Ishikawa (cell line): ENCODE measurements at regions not wholly inside any gene's neighbourhood (a gene's known extent, or its start where the extent isn't known, plus 50 kb on each side); places are given as distances from the start of the nearest gene placed in this dataset.

Experiments
- CEBPB ChIP-seq: IDR thresholded peaks from 2 replicates; pipeline ENCODE4 v1.6.1; 2012
- CREB1 ChIP-seq: IDR thresholded peaks from 2 replicates; pipeline ENCODE4 v1.6.1; 2012; ENCODE audit warnings: low read depth
- EGR1 ChIP-seq: IDR thresholded peaks from 2 replicates; pipeline ENCODE4 v1.6.1; 2012
- EP300 ChIP-seq: IDR thresholded peaks from 2 replicates; pipeline ENCODE4 v1.6.1; 2012; ENCODE audit warnings: borderline replicate concordance
- FOXM1 ChIP-seq: IDR thresholded peaks from 2 replicates; pipeline ENCODE4 v1.6.1; 2012; ENCODE audit warnings: low read depth, borderline replicate concordance
- MAX ChIP-seq: IDR thresholded peaks from 2 replicates; pipeline ENCODE4 v1.6.1; 2012
- NFIC ChIP-seq: IDR thresholded peaks from 2 replicates; pipeline ENCODE4 v1.6.1; 2012
- RAD21 ChIP-seq: IDR thresholded peaks from 2 replicates; pipeline ENCODE4 v1.6.1; 2012; ENCODE audit warnings: low read depth
- REST ChIP-seq: IDR thresholded peaks from 2 replicates; pipeline ENCODE4 v1.6.1; 2012; ENCODE audit warnings: low read depth, mild to moderate bottlenecking
- TAF1 ChIP-seq: IDR thresholded peaks from 2 replicates; pipeline ENCODE4 v1.6.1; 2012; ENCODE audit warnings: low read depth, mild to moderate bottlenecking
- TCF12 ChIP-seq: IDR thresholded peaks from 2 replicates; pipeline ENCODE4 v1.6.1; 2012; ENCODE audit warnings: low read depth
- TEAD4 ChIP-seq: IDR thresholded peaks from 2 replicates; pipeline ENCODE4 v1.6.1; 2012
- USF1 ChIP-seq: IDR thresholded peaks from 2 replicates; pipeline ENCODE4 v1.6.1; 2012
- YY1 ChIP-seq: IDR thresholded peaks from 2 replicates; pipeline ENCODE4 v1.6.1; 2012; ENCODE audit warnings: low read depth
- ZBTB7A ChIP-seq: IDR thresholded peaks from 2 replicates; pipeline ENCODE4 v1.6.1; 2012; ENCODE audit warnings: low read depth

GRCh38 chr6:99093456-99094190 is 145.9 kb upstream of the FBXL4 start:
- TF ChIP-seq ZBTB7A (no peak), FOXM1 (no peak), CREB1 (no peak), REST (no peak), CEBPB (no peak), TEAD4 (no peak), EP300 (no peak), YY1 (no peak), EGR1 (no peak)

- TF ChIP-seq YY1: no peak
- no peak for TF ChIP-seq FOXM1
- TF ChIP-seq CEBPB: no peak
- TF ChIP-seq MAX: no peak
- TF ChIP-seq EGR1: no peak
- no peak for TF ChIP-seq TAF1
- no peak for TF ChIP-seq NFIC
- no peak for TF ChIP-seq RAD21
- TF ChIP-seq CREB1: no peak
- no peak for TF ChIP-seq USF1
- TF ChIP-seq EP300: no peak
- TF ChIP-seq REST: no peak
- no peak for TF ChIP-seq ZBTB7A
- TF ChIP-seq TCF12: no peak
- no peak for TF ChIP-seq TEAD4
Measured at GRCh38 chr6:99092461-99092860, 144.7 kb upstream of the FBXL4 start.

- TF ChIP-seq YY1 (no peak), MAX (no peak), TAF1 (no peak), CEBPB (no peak), CREB1 (no peak), FOXM1 (no peak), NFIC (no peak), ZBTB7A (no peak), TCF12 (no peak), EGR1 (no peak), USF1 (no peak), EP300 (no peak), REST (no peak), TEAD4 (no peak), RAD21 (no peak)
Measured at GRCh38 chr6:99091985-99092384, 144.2 kb upstream of the FBXL4 start.

- no peak for TF ChIP-seq CREB1
- no peak for TF ChIP-seq TEAD4
- no peak for TF ChIP-seq FOXM1
- TF ChIP-seq CEBPB: no peak
- no peak for TF ChIP-seq NFIC
- TF ChIP-seq TAF1: no peak
- no peak for TF ChIP-seq REST
Measured at GRCh38 chr6:99080191-99080590, 132.4 kb upstream of the FBXL4 start.
